Vagina (tissue), 2 donors: ENCODE measurements at regions not wholly inside any gene's neighbourhood (a gene's known extent, or its start where the extent isn't known, plus 50 kb on each side); places are given as distances from the start of the nearest gene placed in this dataset.

Experiments
- POLR2A ChIP-seq, 2 donors: fragments of 450-650 bp; IDR thresholded peaks; one replicate each; pipeline ENCODE4 v1.6.1; 2017; ENCODE audit warnings: antibody characterized with exemption in 2 of 2, mild to moderate bottlenecking in 2 of 2, moderate library complexity in 2 of 2
- POLR2AphosphoS5 ChIP-seq, 2 donors: sonication (generic); formaldehyde crosslinking; IDR thresholded peaks; one replicate each; pipeline ENCODE4 v1.9.0; 2017; ENCODE audit warnings: antibody characterized with exemption in 2 of 2, mild to moderate bottlenecking in 2 of 2, low read depth in 1 of 2; ENCODE audit not compliant: insufficient read depth in 1 of 2
- TF ChIP-seq, protein P1 (sequence below), 3 experiments: fragments of 450-650 bp in 2 of 3; fragments of 200-600 bp in 1 of 3; sonication (generic) in 1 of 3; IDR thresholded peaks; one replicate each; pipeline ENCODE4 v1.5.1; 2017 to 2019; ENCODE audit warnings: antibody characterized with exemption in 3 of 3, mild to moderate bottlenecking in 2 of 3, moderate library complexity in 2 of 3

DNA sequence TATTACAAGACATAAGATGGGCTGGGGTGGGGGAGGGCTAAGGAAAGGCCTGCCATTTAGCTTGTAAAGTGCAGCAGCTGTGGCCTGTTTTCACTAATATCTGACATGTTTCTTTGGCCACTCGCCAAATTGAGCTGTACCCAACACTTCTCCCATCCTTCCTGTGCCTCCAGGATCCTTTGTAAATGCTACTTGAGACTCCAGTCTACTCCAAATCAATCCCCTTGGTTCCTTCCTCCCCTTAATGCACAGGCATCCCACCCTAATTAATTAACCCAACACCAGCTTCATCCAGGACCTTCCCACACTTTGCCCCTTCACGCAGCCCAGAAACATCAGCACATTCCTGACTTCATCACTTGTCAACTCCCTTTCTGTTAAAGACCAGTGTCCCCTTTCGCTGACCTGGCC is 55.0 kb upstream of the TCF21 start:
- TF ChIP-seq, protein P1, sequence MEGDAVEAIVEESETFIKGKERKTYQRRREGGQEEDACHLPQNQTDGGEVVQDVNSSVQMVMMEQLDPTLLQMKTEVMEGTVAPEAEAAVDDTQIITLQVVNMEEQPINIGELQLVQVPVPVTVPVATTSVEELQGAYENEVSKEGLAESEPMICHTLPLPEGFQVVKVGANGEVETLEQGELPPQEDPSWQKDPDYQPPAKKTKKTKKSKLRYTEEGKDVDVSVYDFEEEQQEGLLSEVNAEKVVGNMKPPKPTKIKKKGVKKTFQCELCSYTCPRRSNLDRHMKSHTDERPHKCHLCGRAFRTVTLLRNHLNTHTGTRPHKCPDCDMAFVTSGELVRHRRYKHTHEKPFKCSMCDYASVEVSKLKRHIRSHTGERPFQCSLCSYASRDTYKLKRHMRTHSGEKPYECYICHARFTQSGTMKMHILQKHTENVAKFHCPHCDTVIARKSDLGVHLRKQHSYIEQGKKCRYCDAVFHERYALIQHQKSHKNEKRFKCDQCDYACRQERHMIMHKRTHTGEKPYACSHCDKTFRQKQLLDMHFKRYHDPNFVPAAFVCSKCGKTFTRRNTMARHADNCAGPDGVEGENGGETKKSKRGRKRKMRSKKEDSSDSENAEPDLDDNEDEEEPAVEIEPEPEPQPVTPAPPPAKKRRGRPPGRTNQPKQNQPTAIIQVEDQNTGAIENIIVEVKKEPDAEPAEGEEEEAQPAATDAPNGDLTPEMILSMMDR (IDR thresholded peaks at IDR 0.05), result no peak
- no peak for TF ChIP-seq POLR2A (IDR thresholded peaks at IDR 0.05)
- TF ChIP-seq POLR2AphosphoS5 (IDR thresholded peaks at IDR 0.05; ENCODE audit: insufficient read depth in 1 of 2, low read depth in 1 of 2), result no peak
